ENCODE measurements at regions not wholly inside any gene's neighbourhood (a gene's known extent, or its start where the extent isn't known, plus 50 kb on each side); places are given as distances from the start of the nearest gene placed in this dataset.

DNA sequence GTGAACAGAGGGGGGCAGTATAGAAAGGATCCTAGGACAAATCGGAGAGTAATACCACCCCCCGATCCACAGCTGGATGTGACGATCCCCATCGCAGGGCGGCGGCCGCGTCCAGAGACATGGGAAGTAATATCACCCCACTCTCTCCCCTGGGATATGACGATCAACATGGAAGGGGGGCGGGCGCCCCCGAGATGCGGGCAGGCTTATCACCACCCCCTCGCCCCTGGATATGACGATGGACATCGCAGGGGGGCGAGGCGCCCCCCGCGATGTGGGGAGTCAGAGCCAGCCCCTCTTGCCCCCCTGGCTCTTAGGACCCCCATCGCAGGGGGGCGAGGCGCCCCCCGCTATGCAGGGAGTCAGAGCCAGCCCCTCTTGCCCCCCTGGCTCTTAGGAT lies 120.4 kb upstream of the OSBPL11 start:
- TF ChIP-seq YY1 (IDR thresholded peaks at IDR 0.05; ENCODE audit: insufficient read depth, insufficient read length) (no peak), ZNF274 (IDR thresholded peaks at IDR 0.05; ENCODE audit: low read depth, low read length) (no peak), SUZ12 (IDR thresholded peaks at IDR 0.05; ENCODE audit: extremely low read depth, insufficient read depth, insufficient read length) (no peak)
